NB4 (cell line): ENCODE measurements at regions not wholly inside any gene's neighbourhood (a gene's known extent, or its start where the extent isn't known, plus 50 kb on each side); places are given as distances from the start of the nearest gene placed in this dataset.

Experiments
- DNase-seq: peaks from one replicate; pipeline ENCODE4 v3.0.0; 2010; ENCODE audit warnings: low read depth
- H3K4me3 ChIP-seq: one replicate; pipeline ENCODE4 v1.5.1; 2011; ENCODE audit warnings: mild to moderate bottlenecking, low read depth, low read length, moderate library complexity
- MYC ChIP-seq: IDR thresholded peaks from 2 replicates; pipeline ENCODE4 v1.6.1; 2011; ENCODE audit warnings: low read depth, low read length
- POLR2A ChIP-seq: IDR thresholded peaks from 2 replicates; pipeline ENCODE4 v1.6.1; 2011; ENCODE audit warnings: mild to moderate bottlenecking; ENCODE audit not compliant: insufficient read length; ENCODE audit errors: extremely low read depth
- TF ChIP-seq, protein P1 (sequence below): IDR thresholded peaks from one replicate; pipeline ENCODE4 v1.5.1; 2012; ENCODE audit warnings: low read depth, low read length
- TF ChIP-seq, protein P2 (sequence below): IDR thresholded peaks from 2 replicates; pipeline ENCODE4 v1.6.1; 2011; ENCODE audit warnings: low read depth, low read length

DNA sequence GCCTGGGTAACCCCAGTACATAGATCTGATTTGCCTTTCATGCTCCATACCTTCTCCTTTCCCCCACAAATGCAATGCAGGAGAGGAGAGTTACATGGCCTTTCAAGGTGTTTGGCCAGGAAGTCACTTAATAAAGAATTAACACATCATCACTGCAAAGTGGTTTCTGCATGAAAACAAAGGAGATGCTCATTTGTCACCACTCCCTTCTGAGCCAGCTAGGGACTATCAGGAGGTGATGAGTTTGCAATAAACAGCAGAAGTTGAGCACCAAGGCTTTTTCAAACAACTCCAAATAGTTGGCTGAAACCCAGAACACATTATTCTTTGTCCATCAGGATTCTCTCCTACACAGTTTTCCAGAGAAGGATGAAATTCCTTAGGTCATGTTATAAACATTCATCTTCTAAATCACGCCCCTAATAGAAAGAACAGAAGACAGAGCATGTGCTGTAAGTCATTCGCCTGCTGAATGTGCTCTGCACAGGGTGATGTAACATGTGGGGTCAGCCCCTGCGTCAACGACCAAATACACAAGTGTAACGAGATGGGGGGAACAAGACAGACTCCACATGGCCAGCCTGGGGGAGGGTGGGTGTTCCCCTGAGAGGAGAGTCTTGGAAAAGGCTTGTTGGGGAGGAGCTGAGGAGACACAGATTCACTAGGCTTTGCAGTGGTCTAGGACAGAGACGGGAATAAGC lies 87.3 kb upstream of the RMDN2 start:
- no peak overlapping the region for H3K4me3 ChIP-seq
- no peak for TF ChIP-seq POLR2A
- no peak for DNase-seq

DNA sequence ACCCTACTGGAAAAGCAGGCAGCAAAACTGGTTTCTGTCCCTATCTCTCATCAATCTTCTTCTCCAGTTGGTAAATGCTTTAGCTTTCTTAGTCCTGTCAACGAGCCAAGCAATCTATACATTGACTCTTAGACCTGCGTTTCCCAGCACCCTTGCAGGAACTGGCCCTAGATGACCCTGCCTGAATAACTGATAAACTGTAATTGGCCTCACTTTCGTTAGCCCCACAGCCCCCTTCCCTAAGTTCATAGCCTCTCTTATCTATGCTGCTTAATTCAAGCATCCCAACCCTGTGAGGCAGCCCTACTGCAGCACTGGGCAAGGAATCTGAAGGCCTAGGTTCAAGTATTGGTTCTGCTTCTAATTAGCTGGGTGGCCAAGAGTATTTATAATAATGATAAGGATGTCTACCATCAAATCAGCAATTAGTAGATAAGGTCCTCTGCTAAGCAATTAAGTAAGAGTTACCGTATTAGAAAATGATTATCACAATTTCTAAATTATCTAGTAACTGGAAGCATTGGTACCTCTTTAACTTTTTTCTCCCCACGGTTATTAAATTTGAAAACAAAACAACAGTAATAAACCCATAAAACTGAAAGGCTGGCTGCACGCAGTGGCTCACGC lies 86.4 kb upstream of the RMDN2 start:
- TF ChIP-seq, protein P1, sequence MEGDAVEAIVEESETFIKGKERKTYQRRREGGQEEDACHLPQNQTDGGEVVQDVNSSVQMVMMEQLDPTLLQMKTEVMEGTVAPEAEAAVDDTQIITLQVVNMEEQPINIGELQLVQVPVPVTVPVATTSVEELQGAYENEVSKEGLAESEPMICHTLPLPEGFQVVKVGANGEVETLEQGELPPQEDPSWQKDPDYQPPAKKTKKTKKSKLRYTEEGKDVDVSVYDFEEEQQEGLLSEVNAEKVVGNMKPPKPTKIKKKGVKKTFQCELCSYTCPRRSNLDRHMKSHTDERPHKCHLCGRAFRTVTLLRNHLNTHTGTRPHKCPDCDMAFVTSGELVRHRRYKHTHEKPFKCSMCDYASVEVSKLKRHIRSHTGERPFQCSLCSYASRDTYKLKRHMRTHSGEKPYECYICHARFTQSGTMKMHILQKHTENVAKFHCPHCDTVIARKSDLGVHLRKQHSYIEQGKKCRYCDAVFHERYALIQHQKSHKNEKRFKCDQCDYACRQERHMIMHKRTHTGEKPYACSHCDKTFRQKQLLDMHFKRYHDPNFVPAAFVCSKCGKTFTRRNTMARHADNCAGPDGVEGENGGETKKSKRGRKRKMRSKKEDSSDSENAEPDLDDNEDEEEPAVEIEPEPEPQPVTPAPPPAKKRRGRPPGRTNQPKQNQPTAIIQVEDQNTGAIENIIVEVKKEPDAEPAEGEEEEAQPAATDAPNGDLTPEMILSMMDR, result no peak
- no peak for TF ChIP-seq POLR2A
- TF ChIP-seq, protein P2, sequence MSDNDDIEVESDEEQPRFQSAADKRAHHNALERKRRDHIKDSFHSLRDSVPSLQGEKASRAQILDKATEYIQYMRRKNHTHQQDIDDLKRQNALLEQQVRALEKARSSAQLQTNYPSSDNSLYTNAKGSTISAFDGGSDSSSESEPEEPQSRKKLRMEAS, result no peak
- TF ChIP-seq MYC, result no peak
- no peak overlapping the region for H3K4me3 ChIP-seq
- DNase-seq, result no peak

DNA sequence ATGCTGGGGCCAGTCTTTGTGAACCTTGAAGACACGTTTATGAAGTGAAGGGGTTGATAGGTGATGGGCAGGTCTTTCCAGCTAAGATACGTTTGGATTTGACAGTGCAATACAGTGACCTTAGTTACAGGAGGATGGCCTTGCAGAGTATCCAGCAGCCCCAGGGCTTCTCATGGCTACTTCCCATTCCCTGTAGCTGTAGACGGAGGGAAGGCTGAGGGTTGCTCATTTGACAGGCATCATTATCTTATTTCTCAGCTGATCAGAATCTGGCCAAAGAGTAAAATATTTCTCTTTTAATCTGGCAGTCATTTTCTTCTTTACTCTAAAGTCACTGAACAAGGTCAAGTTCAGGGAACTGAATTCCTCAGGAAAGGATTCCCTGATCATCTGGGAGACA lies 85.1 kb upstream of the RMDN2 start:
- H3K4me3 ChIP-seq, result no peak overlapping the region
- TF ChIP-seq MYC, result no peak
- TF ChIP-seq POLR2A, result no peak
- TF ChIP-seq, protein P1, result no peak
- TF ChIP-seq, protein P2, result no peak

DNA sequence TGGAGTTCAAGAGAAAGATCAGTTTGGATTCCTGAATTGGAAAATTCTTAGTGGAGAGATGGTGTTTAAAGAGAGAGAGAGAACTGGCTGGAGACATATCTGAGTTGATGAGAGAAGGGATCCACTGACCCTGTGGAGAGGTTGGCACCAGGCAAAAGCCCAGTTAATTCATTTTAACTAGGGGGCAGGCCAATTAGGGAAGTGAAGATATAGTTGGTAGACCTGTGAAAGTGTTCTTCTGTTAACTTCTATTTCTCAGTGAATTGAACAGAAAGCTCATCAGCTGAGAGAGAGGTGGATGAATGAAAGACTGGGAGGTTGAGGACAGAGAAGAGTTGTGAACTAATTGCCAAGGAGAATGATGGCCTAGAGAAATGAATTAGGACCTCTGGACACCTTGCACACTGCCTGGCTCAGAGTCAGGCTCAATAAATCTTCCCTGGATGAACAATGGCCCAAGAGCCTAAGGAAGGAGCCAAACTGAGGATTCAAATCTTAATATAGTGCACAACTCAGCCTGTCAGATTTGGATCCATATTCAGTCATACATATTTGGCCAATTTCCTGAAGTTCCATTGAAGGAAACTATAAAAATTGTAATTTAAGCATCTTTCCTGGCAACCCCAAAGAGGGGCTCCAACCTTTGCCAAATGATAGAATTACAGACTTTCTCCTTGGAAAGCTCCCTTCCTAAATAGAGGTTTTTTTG lies 82.2 kb upstream of the RMDN2 start:
- no peak overlapping the region for H3K4me3 ChIP-seq
- TF ChIP-seq POLR2A (no peak), MYC (no peak)
- no peak for DNase-seq

More for the DNA sequence above, 85.1 kb upstream of the RMDN2 start:
- no peak for DNase-seq

DNA sequence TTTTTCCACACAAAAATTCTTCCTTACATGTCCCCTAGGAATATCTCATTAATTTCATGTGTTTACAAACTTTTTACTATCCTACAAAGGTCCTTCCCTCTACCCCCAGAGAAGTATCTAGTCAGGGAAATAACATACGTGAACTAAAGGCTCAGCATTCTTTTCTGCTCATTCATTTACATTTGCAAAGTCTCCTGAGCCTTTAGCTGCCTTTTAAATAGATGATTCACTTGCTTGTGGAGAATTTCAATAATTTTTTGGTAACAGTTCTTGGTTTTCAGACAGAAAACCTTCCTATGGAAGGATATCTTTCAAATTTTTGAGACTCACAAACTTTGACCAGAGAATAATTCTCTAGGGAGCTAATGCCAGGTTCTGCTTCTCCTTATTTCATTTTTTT lies 81.5 kb upstream of the RMDN2 start:
- H3K4me3 ChIP-seq, result no peak overlapping the region
- TF ChIP-seq, protein P1, result no peak
- TF ChIP-seq, protein P2, result no peak
- TF ChIP-seq MYC, result no peak
- no peak for TF ChIP-seq POLR2A
- no peak for DNase-seq

DNA sequence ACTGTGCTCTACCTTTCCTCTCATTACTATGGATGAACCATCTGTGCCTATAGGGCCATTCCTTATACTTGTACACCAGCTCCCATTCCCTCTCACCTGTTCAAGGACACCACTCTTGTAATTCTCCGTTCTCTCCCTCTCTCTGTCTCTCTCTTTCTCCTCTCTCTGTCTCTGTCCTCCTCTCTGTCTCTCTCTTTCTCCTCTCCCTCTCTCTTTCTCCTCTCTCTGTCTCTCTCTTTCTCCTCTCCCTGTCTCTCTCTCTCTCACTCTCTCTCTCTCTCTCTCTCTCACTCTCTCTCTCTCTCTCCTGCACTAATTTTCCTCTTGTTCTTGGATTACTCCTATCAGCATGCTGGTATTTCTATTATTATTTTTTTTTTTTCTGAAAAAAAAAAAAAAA lies 78.9 kb upstream of the RMDN2 start:
- no peak for DNase-seq
- TF ChIP-seq, protein P1, result no peak
- TF ChIP-seq, protein P2, result no peak
- TF ChIP-seq POLR2A, result no peak
- no peak for TF ChIP-seq MYC
- no peak overlapping the region for H3K4me3 ChIP-seq
